Hindlimb muscle (tissue), 1 donor: ENCODE measurements at regions not wholly inside any gene's neighbourhood (a gene's known extent, or its start where the extent isn't known, plus 50 kb on each side); places are given as distances from the start of the nearest gene placed in this dataset.

Source experiments
- DNase-seq: peaks from one replicate; pipeline ENCODE4 v3.0.0-alpha.2; 2013

DNA sequence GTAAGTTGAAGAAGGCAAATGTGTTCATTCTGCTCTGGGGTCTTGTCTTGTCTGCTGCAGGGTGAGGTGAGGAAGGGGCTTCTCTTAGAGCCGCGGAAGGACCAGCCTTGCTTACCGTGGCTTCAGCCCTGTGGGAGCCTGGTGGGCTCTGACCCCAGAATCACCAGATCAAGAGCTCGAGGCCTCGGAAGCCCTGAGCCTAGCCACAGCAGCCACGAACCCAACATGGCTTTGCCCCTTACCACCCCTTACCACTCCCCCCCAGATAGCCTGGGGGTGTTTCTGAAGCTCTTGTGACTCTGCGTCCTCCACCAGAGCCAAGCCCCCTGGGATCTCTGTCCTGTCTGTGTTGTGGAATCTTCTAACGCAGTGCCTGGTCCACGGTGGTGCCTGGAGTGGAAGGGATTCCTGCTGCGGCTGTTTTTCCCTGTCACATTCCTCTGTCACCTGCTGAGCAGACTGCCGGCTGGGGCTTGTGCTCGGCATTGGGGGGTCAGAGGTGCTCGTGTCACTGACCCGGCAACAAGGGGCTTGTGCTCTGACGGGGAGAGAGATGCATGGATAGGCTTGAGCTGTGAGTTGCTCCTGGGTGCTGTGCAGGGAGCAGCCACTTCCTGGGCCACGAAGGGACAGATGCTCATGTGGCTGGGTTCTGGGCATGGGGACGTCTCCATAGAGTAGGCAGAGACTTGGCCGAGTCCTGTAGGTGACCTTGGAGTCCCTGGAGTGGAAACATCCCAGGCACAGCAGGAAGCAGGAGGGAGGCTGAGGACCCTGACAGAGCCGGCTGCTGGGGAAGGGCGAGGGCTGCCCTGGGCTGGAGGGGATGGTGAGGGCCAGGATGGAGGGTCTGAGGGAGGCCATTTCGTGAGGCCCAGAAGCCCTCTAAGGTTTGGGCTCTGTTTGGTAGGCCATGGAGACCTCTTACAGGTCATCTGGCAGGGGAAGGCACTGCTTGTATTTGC lies 316.0 kb downstream of the QKI start:
- DNase-seq: no peak

DNA sequence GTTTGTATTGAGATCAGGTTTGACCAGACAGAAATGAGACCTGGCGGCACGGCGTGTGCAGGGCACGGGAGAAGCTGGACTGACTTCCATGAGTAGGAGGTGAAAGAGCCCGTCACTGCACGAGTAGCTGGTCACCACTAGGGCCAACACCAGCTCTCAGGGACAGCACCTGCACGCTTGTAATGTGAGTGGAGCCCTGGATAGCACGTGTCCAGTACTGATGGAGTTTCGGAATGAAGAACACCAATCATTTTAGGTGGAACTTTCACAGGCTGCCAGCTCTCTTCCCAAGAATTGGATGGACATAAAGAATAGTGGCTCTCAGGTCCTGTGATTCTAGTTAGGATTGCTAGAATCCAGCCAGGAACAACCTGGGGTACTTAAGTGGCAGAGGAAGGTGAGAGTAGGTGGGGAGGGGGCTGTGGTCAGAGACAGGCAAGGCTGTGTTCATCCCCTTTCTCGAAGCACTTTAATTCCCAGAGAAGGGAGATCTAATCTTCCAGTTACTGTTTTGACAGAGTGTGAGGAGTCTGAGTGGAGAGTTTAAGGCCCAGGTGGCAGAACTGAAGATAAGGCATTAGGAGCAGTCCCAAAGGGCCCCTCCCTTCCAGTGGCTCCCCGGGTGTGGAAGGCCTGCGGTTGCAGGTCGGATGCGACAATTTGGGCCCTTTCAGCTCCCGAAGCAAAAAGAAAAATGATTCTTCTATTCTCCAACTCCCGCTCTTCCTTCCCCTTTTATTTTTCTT lies 314.8 kb downstream of the QKI start:
- DNase-seq: no peak

- no peak for DNase-seq
Observed at GRCh38 chr6:163728442-163729126, 314.1 kb downstream of the QKI start.

DNA sequence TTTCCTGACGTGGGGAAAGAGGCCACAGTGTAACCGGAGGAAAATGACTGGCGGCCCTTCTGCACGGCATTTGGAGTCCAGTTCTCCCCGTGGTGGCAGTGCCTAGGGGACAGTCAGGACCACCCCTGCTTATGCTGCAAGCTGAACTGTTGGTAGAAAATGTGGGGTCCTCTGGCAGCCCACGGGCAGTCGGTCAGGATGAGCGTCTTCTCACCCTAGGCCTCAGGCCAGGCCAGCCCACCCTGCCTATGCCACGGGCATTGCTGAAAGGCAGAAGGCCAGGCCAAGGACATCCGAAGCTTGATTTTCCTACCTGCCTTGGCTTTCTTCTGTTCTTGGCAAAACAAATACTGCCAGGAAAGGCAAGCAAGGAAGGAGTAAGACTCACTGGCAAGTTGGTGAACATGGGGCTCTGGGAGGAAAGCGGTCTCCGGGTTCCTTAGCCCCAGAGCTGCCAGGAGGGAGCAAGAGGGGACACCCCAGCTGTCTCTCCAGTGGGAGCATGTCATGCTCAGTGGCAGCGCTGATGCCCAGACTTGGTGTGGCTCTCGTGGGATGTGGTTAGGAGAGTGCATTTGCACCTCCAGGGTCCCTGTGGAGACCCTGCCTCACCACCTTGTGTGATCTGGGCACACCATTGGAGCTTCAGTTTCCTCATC lies 311.6 kb downstream of the QKI start:
- no peak for DNase-seq

- DNase-seq: no peak
Observed at GRCh38 chr6:163725008-163725941, 310.8 kb downstream of the QKI start.

GRCh38 chr6:163724196-163724595 lies 309.7 kb downstream of the QKI start:
- no peak for DNase-seq

DNA sequence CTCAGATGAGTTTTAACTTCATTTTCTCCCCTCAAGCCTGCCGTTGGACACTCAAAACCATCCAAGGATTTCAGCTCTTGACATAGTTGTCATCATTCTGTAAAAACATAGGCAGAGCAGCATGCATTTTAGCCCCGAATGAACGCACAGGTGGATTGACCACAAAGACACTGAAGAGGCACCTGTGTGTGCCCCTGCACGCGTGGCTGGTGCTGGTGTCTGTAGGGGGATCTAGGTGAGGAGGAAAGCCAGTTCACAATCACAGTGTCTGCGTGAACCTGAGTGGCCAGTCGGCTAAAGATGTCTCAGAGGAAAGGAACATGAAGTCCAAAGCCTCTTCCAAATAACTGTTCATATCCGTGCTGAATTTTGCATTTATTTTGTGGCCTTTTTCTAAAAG lies 309.2 kb downstream of the QKI start:
- no peak for DNase-seq

DNA sequence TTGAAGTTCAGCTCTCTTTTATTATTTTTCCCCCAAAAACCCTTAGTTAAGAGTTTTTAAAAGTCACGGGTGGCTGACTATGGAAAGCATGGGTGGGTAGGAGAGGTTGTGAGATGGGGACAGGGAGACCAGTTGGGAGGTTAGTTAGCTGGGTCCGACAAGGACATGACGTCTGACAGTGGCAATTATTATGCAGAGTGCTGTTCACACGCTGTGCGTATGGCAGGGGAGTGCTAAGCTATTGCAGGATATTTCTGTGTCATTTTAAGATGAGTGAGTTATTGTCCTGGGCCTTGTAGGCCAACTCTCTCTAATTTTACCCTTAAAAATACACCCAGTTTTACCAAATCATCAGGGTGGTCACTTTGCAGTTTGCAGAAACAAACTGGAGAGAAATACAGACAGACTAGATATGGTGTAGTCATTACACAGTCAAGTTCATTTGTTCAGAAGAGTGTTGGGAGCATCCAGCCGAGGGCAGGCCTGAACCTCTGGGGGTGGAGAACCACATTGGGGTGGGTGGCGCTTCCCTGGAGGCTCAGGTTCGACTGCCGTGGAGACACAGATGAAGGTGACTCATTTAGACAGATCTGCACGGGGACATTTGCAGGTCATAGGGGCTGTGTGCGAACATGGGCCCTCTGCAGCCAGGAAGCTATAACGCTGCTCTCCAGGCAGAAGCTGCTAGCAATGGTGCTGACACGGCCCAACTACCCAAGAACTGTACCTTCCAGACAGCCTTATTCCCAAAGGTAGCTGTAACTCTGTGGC lies 307.6 kb downstream of the QKI start:
- DNase-seq: no peak

- DNase-seq: no peak
Observed at GRCh38 chr6:163721435-163721834, 306.9 kb downstream of the QKI start.

DNA sequence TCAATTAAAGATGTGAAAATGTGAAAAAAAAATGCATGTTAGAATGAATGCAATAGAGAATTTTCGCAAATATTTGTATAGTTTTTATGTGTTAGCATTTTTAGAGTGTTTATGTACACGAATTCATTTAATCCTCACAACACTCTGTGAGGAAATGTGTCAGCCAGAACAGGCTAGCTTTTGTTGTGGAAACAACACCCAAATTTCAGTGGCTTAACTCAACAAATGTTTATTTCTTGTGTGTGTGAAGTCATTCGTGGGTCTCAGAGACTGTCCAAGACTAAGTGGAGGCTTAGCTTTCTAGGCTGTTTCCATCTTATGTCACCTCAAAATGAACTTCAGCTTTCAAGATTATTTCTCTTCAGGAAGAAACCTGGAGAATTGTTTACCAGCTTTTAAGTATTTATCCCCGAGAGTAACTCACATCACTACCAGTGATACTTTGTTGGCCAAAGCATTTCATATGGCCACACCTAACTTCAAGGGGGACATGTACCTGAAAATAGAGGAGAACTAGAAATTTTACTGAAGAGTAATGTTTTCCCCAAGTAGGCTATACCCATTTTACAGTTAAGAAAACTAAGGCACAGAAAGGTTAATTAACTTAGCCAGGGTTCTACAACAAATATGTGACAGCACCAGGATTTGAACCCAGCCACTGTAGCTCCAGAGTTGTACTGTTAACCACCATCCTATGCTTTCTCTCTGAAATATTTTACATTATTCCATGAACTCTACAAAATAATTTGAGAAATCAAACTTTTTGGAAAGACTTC lies 306.1 kb downstream of the QKI start:
- DNase-seq: no peak

DNA sequence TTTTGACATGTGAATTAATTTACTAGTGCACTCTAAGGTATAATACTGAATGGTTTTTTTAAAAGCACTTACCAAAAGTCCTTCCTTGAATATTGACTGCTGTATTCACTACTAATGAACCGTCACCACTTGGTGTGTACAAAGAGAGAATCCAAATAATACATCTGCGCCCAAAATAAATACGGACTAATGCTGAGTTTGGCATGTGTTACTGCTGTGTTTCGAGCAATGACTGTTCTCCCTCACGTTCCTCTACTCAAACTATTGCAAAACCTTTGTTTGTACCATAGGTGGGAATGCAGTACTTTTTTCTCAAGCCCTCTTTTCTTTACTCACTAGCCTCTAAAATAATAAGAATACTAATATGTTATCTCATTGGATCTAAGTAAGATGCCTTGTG lies 305.5 kb downstream of the QKI start:
- no peak for DNase-seq

- no peak for DNase-seq
Observed at GRCh38 chr6:163719028-163719742, 304.7 kb downstream of the QKI start.

GRCh38 chr6:163718537-163718936 lies 304.0 kb downstream of the QKI start:
- no peak for DNase-seq

GRCh38 chr6:163717106-163717764 lies 302.7 kb downstream of the QKI start:
- no peak for DNase-seq

- DNase-seq: no peak
Observed at GRCh38 chr6:163716690-163717089, 302.2 kb downstream of the QKI start.

DNA sequence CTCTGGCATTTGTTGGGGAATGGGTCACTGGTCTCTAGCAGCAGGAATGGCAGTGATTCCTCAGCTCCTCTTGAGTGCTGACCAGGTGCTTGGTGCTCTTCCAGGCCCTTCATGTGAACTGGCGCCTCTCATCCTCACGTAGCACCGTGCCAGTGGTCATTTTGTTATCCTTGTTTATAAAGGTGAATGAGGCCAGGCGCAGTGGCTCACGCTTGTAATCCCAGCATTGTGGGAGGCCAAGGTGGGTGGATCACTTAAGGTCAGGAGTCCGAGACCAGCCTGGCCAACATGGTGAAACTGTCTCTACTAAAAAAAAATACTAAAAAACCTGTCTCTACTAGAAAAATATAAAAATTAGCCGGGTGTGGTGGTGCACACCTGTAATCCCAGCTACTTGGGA lies 301.3 kb downstream of the QKI start:
- no peak for DNase-seq

DNA sequence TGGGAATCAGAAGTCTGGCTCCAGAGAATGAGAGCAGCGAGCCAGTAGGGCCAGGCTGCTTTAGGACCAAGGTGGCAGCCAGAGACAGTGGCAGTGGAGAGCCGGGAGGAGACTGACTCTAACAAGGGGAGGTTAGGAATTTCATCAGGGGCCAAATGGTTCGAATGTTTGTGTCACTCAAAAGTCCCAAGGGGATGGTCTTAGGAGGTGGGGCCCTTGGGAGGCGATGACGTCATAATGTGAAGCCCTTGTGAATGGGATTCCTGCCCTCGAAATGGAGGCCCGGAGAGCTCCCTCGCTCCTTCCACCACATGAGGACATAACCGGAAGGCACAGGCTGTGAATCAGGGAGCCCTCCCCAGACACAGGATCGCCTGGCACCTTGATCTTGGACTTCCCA lies 299.7 kb downstream of the QKI start:
- no peak for DNase-seq

DNA sequence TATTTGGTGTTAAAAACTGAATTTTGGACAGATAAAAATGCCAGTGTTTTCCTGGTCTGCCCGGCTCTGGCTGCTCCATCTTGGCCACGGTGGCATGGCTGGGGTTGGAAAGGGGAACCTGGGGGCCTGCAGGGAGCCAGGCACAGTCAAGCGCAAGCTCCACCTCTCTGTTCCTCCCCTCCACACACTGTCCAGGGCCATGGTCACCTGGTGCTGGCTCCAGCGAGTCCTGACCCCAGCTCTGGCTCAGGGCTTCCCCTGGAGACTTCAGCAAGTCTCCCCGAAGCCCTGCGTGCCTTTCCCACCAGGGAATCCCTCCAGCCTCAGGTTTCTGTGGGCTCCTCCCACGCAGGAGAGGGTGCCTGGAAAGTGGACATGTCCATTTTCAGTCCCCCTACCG lies 298.5 kb downstream of the QKI start:
- DNase-seq: no peak

- peak; percentile 40 for DNase-seq
Observed at GRCh38 chr6:163712566-163712961, 298.0 kb downstream of the QKI start.
